Motor neuron (in vitro differentiated cells): ENCODE measurements at regions not wholly inside any gene's neighbourhood (a gene's known extent, or its start where the extent isn't known, plus 50 kb on each side); places are given as distances from the start of the nearest gene placed in this dataset.
A peak's percentile ranks its signal among the peaks of the same experiment; 100 is the strongest.

Source experiments
- ATAC-seq, 8 experiments: fragments of 200-7000 bp; cut with Tn5 transposase; replicated peaks in 6 of 8; 2 replicates each; pipeline ENCODE4 v1.8.0; 2021; ENCODE audit warnings: mild to moderate bottlenecking in 8 of 8, moderate library complexity in 8 of 8
- H3K27ac ChIP-seq, 2 donors: fragments of 250-450 bp; sonication (Bioruptor Pico); 2 replicates each; pipeline ENCODE4 v1.9.0; 2021; ENCODE audit warnings: antibody characterized with exemption in 2 of 2, mild to moderate bottlenecking in 2 of 2, moderate library complexity in 1 of 2
- H3K4me1 ChIP-seq, 2 donors: fragments of 250-450 bp; sonication (Bioruptor Pico); replicated peaks in 1 of 2; 2 replicates each; pipeline ENCODE4 v1.6.1; 2021; ENCODE audit warnings: antibody characterized with exemption in 2 of 2, mild to moderate bottlenecking in 2 of 2, moderate library complexity in 1 of 2
- H3K4me3 ChIP-seq, 5 donors: fragments of 250-450 bp; sonication (Bioruptor Pico); 2 replicates each; pipeline ENCODE4 v1.9.0; 2021; ENCODE audit warnings: antibody characterized with exemption in 5 of 5, mild to moderate bottlenecking in 5 of 5, moderate library complexity in 4 of 5
- WGBS, 10 experiments: fragments of 450-650 bp; shearing (Covaris generic); methylation state at CpG; one replicate each; pipeline ENCODE4 v1.0.0; 2022; 5-methylcytosine and 5-hydroxymethylcytosine counted together
- in situ Hi-C, 9 experiments: fragments of 400-800 bp; cut with MboI; loops; one replicate each; pipeline ENCODE4 v1.15.0; 2021; ENCODE audit warnings: low sequenced_read_pairs in 9 of 9, low pct_unique_long_range_greater_than_20kb in 2 of 9; ENCODE audit not compliant: unreplicated experiment in 9 of 9

- H3K4me1 ChIP-seq = no peaks in the 10 kb centered on the region
- 80 to 94% (median 86%) methylated on average over 1 to 2 of the region's 2 CpGs; no CpG with 5 or more reads in 6 of the 10 experiments for WGBS, 10 experiments
- no peak for ATAC-seq
- H3K4me3 ChIP-seq = no peak overlapping the region
- in situ Hi-C loops = no loop called here
- no peak overlapping the region for H3K27ac ChIP-seq
Observed at GRCh38 chrX:13440176-13440575, 120.3 kb upstream of the ATXN3L start.

- Histone ChIP-seq H3K4me1 (peaks cover 0 to 5% of the 10 kb centered on the region in 2 donors), H3K4me3 (no peak overlapping the region), H3K27ac (no peak overlapping the region)
- 0 to 100% (median 62%) methylated on average over 1 to 2 of the region's 2 CpGs; no CpG with 5 or more reads in 6 of the 10 experiments for WGBS, 10 experiments
- ATAC-seq = peak in 2 of 8 experiments; percentile 54 to 58
- in situ Hi-C loops = no loop called here
Observed at GRCh38 chrX:13433298-13433605, 113.4 kb upstream of the ATXN3L start.

- peak in 3 of 8 experiments; percentile 83 to 88 (median 86) for ATAC-seq
Observed at GRCh38 chrX:13432414-13433297, 112.8 kb upstream of the ATXN3L start.

GRCh38 chrX:13430136-13430827 is 110.4 kb upstream of the ATXN3L start:
- Histone ChIP-seq H3K4me3 (no peak overlapping the region), H3K27ac (no peak overlapping the region), H3K4me1 (peaks cover 7 to 12% of the 10 kb centered on the region in 2 donors)
- peak in 2 of 8 experiments; percentile 61 to 77 for ATAC-seq
- 82 to 100% (median 95%) methylated on average over 1 to 3 of the region's 6 CpGs; no CpG with 5 or more reads in 6 of the 10 experiments for WGBS, 10 experiments
- in situ Hi-C loops = no loop called here

More at GRCh38 chrX:13432414-13433297, 112.8 kb upstream of the ATXN3L start:
- no peak overlapping the region for H3K27ac ChIP-seq
- H3K4me3 ChIP-seq = no peak overlapping the region
- in situ Hi-C loops = no loop called here
- 0 to 100% (median 54%) methylated on average over 1 to 4 of the region's 4 CpGs; no CpG with 5 or more reads in 4 of the 10 experiments for WGBS, 10 experiments
- peaks cover 5 to 11% of the 10 kb centered on the region in 2 donors for H3K4me1 ChIP-seq

DNA sequence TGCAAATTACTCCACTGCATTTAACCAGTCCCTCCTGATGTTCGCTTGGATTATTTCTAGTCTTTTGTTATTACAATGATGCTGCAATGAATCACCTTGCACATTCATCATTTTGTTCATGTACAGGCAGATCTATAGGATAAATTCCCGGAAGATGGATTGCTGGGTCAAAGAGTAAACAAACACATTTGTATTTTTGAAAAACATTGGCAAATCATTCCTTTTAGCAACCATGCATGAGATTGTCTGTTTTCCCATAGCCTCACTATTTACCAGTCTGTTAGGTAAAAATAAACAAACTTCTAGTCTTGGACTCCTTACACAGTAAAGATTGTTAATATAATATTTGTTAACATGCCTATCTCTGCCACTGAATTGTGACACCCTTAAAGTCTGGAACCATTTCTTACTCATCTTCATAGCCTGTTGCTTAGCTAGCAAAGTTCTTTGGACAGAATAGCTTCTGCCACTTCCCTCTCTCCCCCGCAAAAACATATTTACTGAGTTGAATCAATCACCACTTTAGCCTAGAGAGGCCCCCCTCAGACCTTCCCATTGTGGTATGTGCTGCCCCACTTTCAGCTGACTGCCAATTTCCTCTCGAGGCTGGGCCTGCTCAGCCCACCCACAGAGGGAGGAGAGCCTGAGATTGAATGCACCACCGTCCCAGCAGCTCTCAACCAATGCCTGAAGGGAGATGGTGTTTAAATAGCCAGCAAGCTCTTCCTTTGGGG is 108.4 kb upstream of the ATXN3L start:
- Histone ChIP-seq H3K4me1 (peaks cover 7 to 12% of the 10 kb centered on the region in 2 donors), H3K4me3 (no peak overlapping the region), H3K27ac (no peak overlapping the region)
- ATAC-seq = peak in 3 of 8 experiments; percentile 59 to 79 (median 61)
- in situ Hi-C loops = no loop called here
- WGBS, 10 experiments = 0 to 48% (median 19%) methylated on average over 2 to 5 of the region's 5 CpGs; no CpG with 5 or more reads in 5 of the 10 experiments

DNA sequence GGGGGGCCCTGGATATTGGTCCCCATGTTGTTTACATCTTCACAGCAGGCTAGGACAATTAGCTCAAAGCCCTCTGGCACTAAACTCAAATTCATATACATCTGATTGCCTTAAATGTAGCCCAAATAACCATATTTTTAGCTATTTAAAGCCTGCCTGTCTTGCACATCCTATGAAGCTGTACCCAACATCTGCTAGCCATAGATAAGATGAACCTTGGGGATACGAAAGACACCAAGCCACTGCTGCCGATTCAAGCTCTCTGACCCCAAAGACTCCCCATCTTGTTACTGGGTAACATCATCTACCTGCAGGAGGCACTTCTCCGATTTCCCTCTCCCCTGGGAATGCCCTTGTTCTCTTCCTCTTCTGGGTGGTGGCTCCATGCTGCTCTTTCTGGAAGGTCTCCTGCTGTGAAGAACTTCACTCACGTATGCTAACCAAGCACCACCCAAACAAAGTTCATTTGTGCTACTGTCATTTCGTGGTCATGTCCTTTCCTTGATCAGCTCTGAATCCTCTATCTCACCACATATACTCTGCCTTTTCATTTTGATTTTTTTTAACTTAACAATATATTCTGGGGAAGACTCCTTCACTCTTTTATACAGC is 107.7 kb upstream of the ATXN3L start:
- in situ Hi-C loops = no loop called here
- H3K27ac ChIP-seq = no peak overlapping the region
- WGBS, 10 experiments = 20 to 80% (median 45%) methylated on average over 1 to 5 of the region's 5 CpGs; no CpG with 5 or more reads in 5 of the 10 experiments
- no peak overlapping the region for H3K4me3 ChIP-seq
- peaks cover 7 to 12% of the 10 kb centered on the region in 2 donors for H3K4me1 ChIP-seq
- peak in 2 of 8 experiments; percentile 24 to 25 for ATAC-seq

- ATAC-seq = peak in 2 of 8 experiments; percentile 29 to 31
- WGBS, 10 experiments = 82 to 100% methylated on average over 1 to 2 of the region's 4 CpGs; no CpG with 5 or more reads in 8 of the 10 experiments
- Histone ChIP-seq H3K4me1 (peaks cover 0 to 20% of the 10 kb centered on the region in 2 donors), H3K27ac (no peak overlapping the region), H3K4me3 (no peak overlapping the region)
- in situ Hi-C loops = no loop called here
Observed at GRCh38 chrX:13420545-13421183, 100.8 kb upstream of the ATXN3L start.

DNA sequence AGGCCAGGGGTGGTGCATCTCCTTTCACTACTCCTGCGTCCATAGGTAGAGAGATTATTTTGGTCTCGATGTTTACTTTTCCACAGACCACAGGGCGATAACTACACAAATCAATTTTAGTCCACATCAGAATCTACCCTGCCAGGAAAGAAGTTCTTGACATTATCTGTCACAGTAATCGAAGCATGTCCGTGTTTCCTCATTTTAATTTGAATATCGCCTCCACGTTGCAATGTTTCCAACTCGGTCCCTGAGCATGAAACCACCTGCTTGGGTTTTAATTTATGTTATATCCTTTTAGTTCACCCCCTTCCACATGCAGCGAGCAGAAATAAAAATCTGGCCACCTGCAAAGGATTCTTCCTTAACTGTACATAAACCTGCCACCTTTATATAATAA is 100.1 kb upstream of the ATXN3L start:
- H3K4me3 ChIP-seq = no peak overlapping the region
- no peak for ATAC-seq
- H3K4me1 ChIP-seq = peaks cover 0 to 20% of the 10 kb centered on the region in 2 donors
- WGBS, 10 experiments = 85 to 100% (median 85%) methylated on average over 2 to 9 of the region's 9 CpGs; no CpG with 5 or more reads in 7 of the 10 experiments
- in situ Hi-C loops = no loop called here
- no peak overlapping the region for H3K27ac ChIP-seq

DNA sequence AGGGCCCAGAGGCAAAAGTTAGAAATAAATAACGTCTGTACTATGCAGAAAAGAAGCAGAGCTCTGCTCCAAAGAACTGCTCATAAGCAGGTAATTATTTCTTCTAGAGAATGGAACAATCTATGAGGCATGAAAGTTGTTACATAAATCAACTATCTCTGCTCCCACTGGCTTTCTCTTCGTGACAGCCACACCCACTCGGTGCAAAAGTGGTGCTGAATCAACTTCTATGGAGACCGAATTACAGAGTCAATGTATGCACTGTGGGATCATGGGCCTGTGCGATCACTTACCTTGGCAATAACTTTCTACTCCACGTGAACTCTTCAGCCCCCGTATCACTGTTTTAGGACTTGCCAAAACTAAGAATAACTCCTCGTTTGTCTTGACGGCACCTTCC is 99.4 kb upstream of the ATXN3L start:
- no peak for ATAC-seq
- Histone ChIP-seq H3K27ac (no peak overlapping the region), H3K4me1 (peaks cover 0 to 27% of the 10 kb centered on the region in 2 donors), H3K4me3 (no peak overlapping the region)
- WGBS, 10 experiments = 61 to 100% (median 90%) methylated on average over 1 to 9 of the region's 9 CpGs; no CpG with 5 or more reads in 6 of the 10 experiments
- in situ Hi-C loops = no loop called here

- no peak for ATAC-seq
- H3K27ac ChIP-seq = no peak overlapping the region
- in situ Hi-C loops = no loop called here
- peaks cover 0 to 28% of the 10 kb centered on the region in 2 donors for H3K4me1 ChIP-seq
- 46 to 100% (median 61%) methylated on average over 1 to 5 of the region's 8 CpGs; no CpG with 5 or more reads in 5 of the 10 experiments for WGBS, 10 experiments
- H3K4me3 ChIP-seq = no peak overlapping the region
Observed at GRCh38 chrX:13418126-13419097, 98.6 kb upstream of the ATXN3L start.

- peaks cover 0 to 30% of the 10 kb centered on the region in 2 donors for H3K4me1 ChIP-seq
- ATAC-seq = peak in 2 of 8 experiments; percentile 62 to 70
- in situ Hi-C loops = no loop called here
- WGBS, 10 experiments = 0 to 81% (median 39%) methylated on average over 2 to 7 of the region's 7 CpGs; no CpG with 5 or more reads in 6 of the 10 experiments
- no peak overlapping the region for H3K27ac ChIP-seq
- H3K4me3 ChIP-seq = no peak overlapping the region
Observed at GRCh38 chrX:13415509-13415908, 95.7 kb upstream of the ATXN3L start.
